ENCODE measurements at regions not wholly inside any gene's neighbourhood (a gene's known extent, or its start where the extent isn't known, plus 50 kb on each side); places are given as distances from the start of the nearest gene placed in this dataset.

DNA sequence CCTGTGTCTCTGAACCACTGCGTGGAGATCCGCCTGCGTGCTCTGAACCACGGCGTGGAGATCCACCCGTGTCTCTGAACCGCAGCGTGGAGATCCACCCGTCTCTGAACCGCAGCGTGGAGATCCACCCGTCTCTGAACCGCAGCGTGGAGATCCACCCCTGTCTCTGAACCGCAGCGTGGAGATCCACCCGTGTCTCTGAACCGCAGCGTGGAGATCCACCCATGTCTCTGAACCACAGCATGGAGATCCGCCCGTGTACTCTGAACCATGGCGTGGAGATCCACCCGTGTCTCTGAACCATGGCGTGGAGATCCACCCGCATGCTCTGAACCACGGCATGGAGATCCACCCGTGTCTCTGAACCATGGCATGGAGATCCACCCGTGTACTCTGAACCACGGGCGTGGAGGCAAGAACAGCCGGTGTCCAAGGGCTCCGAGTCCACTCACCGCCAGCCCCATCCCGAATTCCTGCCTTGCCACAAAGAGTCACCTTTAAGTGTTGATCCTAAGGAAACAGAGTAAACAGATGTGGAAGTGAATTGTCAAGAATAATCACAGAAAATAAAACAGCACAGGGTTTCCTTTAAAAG is 659.4 kb downstream of the BRD1 start:
- no peaks in the 10 kb centered on the region for H3K9me3 ChIP-seq (ENCODE audit: control insufficient read depth, insufficient read depth, low read depth, low read length)
- H3K36me3 ChIP-seq (ENCODE audit: control insufficient read depth, insufficient read depth, low read length): no peaks in the 10 kb centered on the region
- intact Hi-C loops (cut with micrococcal nuclease; ENCODE audit: unreplicated experiment) (no loop called here), in situ Hi-C loops (cut with HindIII; ENCODE audit: low pct_unique_long_range_greater_than_20kb, low sequenced_read_pairs) (no loop called here)
- no peak overlapping the region for H3K4me3 ChIP-seq (ENCODE audit: low read depth in 2 of 2, low read length in 2 of 2)
- ChIA-PET POLR2A (no interaction called here), CTCF (no interaction called here)
- H3K27me3 ChIP-seq (ENCODE audit: control insufficient read depth, insufficient read depth, low read length): no peaks in the 10 kb centered on the region
- no peaks in the 10 kb centered on the region for H3K4me1 ChIP-seq (ENCODE audit: control insufficient read depth, insufficient read depth, low read length)
- ATAC-seq: no peak
- no peak overlapping the region for H3K27ac ChIP-seq (ENCODE audit: low read length)
- TF ChIP-seq, protein P1, sequence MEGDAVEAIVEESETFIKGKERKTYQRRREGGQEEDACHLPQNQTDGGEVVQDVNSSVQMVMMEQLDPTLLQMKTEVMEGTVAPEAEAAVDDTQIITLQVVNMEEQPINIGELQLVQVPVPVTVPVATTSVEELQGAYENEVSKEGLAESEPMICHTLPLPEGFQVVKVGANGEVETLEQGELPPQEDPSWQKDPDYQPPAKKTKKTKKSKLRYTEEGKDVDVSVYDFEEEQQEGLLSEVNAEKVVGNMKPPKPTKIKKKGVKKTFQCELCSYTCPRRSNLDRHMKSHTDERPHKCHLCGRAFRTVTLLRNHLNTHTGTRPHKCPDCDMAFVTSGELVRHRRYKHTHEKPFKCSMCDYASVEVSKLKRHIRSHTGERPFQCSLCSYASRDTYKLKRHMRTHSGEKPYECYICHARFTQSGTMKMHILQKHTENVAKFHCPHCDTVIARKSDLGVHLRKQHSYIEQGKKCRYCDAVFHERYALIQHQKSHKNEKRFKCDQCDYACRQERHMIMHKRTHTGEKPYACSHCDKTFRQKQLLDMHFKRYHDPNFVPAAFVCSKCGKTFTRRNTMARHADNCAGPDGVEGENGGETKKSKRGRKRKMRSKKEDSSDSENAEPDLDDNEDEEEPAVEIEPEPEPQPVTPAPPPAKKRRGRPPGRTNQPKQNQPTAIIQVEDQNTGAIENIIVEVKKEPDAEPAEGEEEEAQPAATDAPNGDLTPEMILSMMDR (IDR thresholded peaks at IDR 0.05): no peak
- TF ChIP-seq, protein P2, sequence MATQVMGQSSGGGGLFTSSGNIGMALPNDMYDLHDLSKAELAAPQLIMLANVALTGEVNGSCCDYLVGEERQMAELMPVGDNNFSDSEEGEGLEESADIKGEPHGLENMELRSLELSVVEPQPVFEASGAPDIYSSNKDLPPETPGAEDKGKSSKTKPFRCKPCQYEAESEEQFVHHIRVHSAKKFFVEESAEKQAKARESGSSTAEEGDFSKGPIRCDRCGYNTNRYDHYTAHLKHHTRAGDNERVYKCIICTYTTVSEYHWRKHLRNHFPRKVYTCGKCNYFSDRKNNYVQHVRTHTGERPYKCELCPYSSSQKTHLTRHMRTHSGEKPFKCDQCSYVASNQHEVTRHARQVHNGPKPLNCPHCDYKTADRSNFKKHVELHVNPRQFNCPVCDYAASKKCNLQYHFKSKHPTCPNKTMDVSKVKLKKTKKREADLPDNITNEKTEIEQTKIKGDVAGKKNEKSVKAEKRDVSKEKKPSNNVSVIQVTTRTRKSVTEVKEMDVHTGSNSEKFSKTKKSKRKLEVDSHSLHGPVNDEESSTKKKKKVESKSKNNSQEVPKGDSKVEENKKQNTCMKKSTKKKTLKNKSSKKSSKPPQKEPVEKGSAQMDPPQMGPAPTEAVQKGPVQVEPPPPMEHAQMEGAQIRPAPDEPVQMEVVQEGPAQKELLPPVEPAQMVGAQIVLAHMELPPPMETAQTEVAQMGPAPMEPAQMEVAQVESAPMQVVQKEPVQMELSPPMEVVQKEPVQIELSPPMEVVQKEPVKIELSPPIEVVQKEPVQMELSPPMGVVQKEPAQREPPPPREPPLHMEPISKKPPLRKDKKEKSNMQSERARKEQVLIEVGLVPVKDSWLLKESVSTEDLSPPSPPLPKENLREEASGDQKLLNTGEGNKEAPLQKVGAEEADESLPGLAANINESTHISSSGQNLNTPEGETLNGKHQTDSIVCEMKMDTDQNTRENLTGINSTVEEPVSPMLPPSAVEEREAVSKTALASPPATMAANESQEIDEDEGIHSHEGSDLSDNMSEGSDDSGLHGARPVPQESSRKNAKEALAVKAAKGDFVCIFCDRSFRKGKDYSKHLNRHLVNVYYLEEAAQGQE (IDR thresholded peaks at IDR 0.05; ENCODE audit: insufficient read depth in 1 of 2, low read depth in 2 of 2, low read length in 1 of 2): no peak
- TF ChIP-seq SIN3A (IDR thresholded peaks at IDR 0.05; ENCODE audit: borderline replicate concordance, insufficient read depth, low read depth, low read length): no peak
- no peak for TF ChIP-seq TCF7L2 (IDR thresholded peaks at IDR 0.05; ENCODE audit: low read depth, low read length)
- no peak for TF ChIP-seq POLR2AphosphoS5 (IDR thresholded peaks at IDR 0.05; ENCODE audit: low read depth, low read length)
- DNase-seq (ENCODE audit: low read depth, low spot score): no peak
- no TSS peak for BruUV-seq (replicated peaks)

DNA sequence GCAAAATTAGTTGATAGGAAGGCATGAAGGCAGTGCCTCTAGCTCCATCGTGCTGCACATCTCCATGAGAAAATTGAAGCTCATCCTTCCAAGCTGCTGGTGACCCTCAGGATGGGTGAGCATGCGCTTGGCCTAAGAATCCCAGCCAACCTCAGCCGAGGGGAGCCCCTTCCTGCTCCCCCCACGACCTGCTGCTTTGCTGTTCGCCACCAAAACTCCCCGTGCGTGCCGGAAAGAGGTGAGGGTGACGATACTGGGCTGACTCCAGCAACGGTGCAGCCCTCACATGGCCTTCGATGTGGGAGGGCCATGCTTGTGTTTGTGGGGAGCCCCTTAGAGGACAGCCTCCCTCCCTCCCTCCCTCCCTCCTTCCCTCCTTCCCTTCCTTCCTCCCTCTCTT is 660.9 kb downstream of the BRD1 start:
- no TSS peak for BruUV-seq (replicated peaks)
- ATAC-seq: no peak
- no peaks in the 10 kb centered on the region for H3K9me3 ChIP-seq (ENCODE audit: control insufficient read depth, insufficient read depth, low read depth, low read length)
- no peak overlapping the region for H3K4me3 ChIP-seq (ENCODE audit: low read depth in 2 of 2, low read length in 2 of 2)
- in situ Hi-C loops (cut with HindIII; ENCODE audit: low pct_unique_long_range_greater_than_20kb, low sequenced_read_pairs): no loop called here
- intact Hi-C loops (cut with micrococcal nuclease; ENCODE audit: unreplicated experiment): no loop called here
- POLR2A ChIA-PET: no interaction called here
- H3K4me1 ChIP-seq (ENCODE audit: control insufficient read depth, insufficient read depth, low read length): no peaks in the 10 kb centered on the region
- no peak for DNase-seq (ENCODE audit: low read depth, low spot score)
- H3K27ac ChIP-seq (ENCODE audit: low read length): no peak overlapping the region
- TF ChIP-seq, protein P1 (IDR thresholded peaks at IDR 0.05): no peak
- TF ChIP-seq POLR2AphosphoS5 (IDR thresholded peaks at IDR 0.05; ENCODE audit: low read depth, low read length) (no peak), SIN3A (IDR thresholded peaks at IDR 0.05; ENCODE audit: borderline replicate concordance, insufficient read depth, low read depth, low read length) (no peak), TCF7L2 (IDR thresholded peaks at IDR 0.05; ENCODE audit: low read depth, low read length) (no peak)
- TF ChIP-seq, protein P2 (IDR thresholded peaks at IDR 0.05; ENCODE audit: insufficient read depth in 1 of 2, low read depth in 2 of 2, low read length in 1 of 2): no peak
- CTCF ChIA-PET: no interaction called here
- no peaks in the 10 kb centered on the region; the same call in 1 of the 2 replicates for H3K36me3 ChIP-seq (ENCODE audit: control insufficient read depth, insufficient read depth, low read length)
- H3K27me3 ChIP-seq (ENCODE audit: control insufficient read depth, insufficient read depth, low read length): no peaks in the 10 kb centered on the region

All from Panc1 (cell line).